HG02798 (cell line): ENCODE measurements at regions not wholly inside any gene's neighbourhood (a gene's known extent, or its start where the extent isn't known, plus 50 kb on each side); places are given as distances from the start of the nearest gene placed in this dataset.

Experiments used
- ATAC-seq: cut with Tn5 transposase; IDR thresholded peaks from one replicate; pipeline ENCODE4 v1.9.1; 2021; ENCODE audit warnings: mild to moderate bottlenecking; ENCODE audit not compliant: unreplicated experiment, poor library complexity

DNA sequence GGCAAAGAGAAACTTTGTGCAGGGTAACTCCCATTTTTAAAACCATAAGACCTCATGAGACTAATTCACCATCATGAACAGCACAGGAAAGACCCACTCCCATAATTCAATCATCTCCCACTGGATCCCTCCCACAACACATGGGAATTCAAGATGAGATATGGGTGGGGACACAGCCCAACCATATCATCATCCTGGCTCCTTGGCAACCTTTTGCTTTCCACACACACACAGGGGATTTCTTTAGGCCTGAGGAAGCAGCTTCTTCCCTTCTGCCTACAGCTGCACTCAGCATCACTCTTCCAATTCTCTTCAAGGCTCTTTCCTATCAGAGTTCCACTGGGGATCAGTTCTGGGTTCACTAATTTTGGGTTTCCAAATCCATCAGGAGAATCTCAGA is 199.0 kb upstream of the CTBP2 start:
- no peak for ATAC-seq

DNA sequence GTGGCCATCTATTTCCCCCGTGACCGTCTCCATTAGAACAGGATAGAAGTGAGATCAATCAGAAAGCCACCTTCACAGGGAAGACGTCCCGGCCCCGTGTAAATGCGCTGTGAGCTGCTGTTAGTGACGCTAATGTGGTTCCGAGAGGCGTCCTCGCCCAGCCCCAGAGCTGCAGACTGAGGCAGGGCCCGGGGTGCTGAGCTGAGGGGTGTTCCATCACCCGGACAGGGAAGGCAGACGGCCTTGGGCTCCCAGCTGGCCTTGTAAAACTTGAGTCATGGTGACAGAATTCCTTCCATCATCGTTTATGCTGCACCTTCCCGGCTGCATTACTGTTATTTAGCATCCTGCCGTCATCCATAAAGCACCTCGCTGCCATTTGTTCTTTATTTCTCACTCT is 195.3 kb upstream of the CTBP2 start:
- no peak for ATAC-seq

DNA sequence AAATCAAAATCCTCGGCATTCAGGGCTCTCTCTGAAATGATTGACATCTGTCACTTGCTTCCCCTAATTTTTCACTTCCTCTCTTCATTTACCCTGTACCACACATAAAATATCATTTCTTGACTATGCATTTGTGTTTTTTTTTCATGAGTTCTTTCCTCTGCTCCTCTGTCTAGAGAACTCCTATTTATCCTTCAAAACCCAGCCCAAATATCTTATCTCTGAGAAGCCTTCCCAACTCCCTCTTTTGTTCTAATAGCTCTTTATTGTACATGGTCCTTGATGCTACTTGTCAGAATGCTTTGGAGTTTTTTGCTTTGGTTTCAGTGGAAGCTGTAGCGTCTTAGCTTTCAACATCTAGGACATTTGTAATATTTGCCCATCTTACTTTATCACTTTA is 190.2 kb upstream of the CTBP2 start:
- ATAC-seq: no peak

DNA sequence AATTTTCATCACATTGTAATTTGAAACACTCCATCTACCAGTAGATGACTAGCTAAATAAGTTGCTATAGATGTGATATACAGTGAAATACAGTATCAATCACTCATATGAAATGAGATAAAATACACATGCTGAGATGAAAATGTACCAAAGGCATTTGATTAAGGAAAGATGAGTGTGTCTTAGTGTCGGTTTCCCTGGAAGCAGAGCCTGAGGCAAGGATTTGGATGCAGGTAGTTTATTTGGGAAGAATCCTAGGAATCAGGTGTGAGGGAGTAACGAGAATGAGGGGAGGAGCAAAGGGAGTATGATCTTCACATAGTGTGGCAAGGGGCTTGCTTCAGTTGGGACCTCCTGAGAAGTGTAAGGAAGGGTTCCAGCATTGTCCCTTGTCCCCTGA is 188.2 kb upstream of the CTBP2 start:
- no peak for ATAC-seq

DNA sequence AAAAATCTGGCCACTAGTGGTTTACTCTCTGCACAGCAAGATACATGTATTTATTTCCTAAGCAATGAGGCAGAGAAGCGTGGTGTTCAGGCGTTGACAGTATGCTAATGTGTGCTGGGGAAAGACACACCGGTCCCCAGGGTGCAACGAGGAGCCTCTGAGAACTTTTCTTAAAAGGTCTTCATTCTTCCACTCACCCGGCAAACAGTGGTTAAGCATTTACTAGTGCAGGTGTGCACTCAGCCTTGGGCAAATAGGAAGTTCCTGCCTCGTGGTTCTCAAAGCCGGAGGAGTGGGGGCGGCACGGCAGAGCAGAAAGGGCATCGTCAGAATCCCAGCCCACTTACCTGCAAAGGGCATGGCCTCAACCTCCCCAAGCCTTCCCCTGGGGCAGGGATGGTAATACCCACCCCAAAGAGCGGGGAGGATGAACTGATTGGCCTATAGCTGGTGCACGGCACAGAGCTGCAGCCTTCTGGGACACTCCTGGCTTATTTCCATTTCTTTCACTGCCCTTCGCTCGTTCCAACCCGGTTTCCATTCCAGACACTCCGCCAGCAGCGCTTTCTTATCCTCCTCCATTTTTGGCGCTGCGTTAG is 184.3 kb upstream of the CTBP2 start:
- ATAC-seq: no peak

DNA sequence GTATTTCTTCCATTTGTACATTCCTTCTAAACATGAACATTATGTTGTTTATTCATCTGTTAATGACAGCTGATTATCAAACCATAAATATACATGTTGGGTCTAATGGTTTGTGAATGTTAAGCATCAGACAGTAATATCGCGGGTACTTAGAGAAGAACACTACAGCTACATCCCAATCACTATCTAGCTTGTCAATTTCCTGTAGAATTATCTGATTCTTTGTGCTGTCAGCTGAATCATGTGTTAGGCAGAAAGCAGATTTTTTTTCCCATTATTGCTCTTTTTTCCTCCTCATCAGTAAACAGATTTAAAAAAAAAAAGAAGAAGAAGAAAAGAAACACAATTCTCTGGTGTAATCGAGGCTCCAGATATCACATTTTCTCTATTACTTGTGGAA is 183.6 kb upstream of the CTBP2 start:
- ATAC-seq: no peak

DNA sequence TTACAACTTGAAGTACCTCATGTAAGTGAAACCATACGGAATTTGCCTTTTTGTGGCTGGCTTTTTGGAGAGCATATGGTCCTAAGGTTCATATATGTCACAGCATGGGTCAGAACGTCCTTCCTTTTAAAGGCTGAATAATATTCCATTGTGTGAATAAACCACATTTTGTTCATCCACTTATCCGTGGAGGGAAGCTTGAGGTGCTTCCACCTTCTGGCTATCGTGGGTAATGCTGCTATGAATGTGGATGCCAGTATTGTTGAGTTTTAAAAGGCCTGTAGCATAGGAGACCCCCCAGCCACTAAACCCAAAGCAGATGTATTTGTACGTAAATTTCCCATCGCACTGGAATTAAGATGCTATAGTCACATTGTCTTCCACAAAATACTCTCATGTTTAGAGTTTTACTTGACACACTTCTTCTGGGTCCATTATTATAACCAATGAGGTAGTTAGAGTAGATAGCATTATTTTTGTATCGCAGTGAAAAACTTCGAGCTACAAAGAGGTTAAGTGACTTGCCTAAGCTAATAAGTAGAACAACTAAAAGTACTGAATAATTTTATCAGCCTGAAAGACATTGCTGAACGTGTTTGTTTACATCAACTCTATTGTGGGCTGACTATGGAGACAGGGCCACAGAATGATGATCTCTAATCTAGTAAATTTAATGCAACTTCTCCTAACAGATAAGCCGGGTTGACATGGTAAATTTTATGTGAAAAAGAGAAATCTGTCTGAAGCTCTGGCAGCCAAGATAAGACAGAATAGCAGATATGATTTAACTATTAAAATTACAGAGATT is 183.0 kb upstream of the CTBP2 start:
- ATAC-seq: no peak

DNA sequence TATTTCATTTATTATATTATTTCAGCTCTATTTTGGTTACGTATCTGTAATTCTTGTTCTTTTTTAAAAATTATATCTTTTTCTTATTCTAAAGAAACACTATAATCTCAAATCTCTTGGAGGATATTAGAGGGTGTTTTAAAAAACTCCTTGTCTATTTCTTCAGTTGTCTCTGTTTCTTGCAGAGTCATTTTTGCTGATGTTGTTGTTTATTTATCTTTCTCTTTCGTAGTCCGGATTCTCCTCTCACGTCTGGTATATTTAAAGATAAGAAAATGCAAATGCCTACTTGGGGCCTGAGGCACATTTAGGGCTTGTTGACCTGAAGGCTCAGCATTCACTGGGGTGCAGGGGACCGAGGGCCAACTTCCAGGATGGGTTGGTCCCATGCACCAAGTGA is 181.2 kb upstream of the CTBP2 start:
- no peak for ATAC-seq

DNA sequence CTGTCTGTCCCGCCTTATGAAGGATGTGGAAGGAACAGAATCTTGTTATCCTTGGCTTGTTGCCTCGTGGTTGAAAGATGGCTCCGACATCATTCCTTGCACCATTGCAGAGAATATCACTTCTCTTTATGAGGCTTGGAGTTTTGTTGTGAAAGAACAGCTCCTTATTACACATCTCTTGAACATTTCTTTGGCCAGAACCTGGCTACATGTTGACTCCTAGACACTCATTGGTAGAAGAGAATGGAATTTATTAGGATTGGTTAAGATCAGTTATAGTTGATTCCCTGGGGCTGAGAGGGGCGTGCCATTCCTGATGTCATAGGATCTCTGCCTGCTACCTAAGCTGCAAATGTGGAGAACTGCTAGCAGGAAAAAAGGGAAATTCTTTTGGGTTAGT is 180.5 kb upstream of the CTBP2 start:
- ATAC-seq: no peak

DNA sequence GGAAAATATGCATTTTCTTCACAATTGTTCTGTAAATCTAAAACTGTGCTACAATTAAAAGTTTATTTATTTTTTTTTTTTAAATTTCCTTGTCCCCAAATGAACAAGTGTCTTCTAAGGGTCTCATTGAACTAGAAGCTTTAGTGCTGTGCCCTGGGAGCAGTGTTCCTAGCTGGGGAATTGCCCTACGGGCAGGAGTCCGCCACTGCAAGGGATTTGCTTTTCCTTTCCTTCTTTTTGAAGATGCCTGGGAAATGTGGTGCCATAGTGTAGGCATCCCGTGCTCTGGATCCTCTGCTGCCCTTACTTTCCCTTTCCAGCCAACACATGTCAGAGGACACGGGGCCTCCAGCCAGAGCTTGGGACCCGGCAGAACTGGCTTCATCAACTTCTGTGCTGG is 177.1 kb upstream of the CTBP2 start:
- ATAC-seq: no peak

DNA sequence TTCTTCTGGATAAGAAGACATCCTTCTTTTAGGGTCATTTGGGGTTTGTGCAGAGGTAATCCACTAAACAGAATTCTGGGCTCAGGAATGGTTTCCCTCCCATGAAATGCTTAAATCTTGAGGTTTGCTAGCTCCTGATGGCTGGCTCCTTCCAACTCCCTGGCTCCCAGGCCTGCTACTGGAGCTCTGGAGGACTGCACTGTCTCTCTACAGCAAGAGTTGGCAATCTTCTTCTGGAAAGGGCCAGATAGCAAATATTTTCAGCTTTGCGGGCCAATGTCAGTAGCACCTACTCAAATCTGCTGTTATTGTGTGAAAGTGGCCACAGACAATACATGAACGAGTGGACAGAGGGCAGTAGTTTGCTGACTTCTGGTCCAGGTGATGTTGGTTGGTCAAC is 174.2 kb upstream of the CTBP2 start:
- ATAC-seq: no peak

DNA sequence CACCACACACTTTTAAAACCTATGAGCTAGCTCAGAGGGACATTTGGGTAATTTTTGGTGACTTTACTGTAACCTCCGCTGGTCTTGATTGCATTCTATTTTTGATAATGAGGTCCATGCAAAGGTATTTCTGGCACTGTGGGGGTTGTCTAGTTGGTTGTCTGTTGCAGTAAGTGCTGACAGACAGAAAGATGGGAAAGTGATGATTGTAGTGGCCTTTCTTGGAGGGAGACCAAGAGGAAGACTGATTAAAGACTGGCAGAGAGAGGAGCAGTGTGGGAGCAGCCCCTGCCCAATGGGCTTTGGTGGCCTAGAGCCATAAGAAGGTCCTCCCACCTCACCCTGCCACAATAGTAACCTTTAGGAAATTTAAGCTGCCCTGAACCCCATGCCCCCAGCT is 173.4 kb upstream of the CTBP2 start:
- no peak for ATAC-seq

DNA sequence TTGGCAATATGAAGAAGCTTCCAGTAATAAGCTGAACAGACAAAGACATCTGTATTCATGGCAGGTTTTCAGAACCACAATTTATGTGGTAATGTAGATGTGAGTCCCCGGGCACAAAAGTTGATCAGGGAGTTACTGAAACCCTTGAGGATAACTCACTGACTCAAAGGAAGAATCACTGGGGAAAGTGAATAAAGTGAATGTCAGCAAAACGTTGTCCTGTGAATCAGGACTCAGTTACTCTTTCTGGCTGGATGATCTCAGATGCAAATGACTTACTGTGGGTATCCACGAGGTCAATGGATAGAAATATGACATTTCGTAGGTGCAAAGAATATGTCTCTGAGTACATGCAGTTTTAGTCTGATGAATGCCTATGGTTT is 172.8 kb upstream of the CTBP2 start:
- no peak for ATAC-seq

DNA sequence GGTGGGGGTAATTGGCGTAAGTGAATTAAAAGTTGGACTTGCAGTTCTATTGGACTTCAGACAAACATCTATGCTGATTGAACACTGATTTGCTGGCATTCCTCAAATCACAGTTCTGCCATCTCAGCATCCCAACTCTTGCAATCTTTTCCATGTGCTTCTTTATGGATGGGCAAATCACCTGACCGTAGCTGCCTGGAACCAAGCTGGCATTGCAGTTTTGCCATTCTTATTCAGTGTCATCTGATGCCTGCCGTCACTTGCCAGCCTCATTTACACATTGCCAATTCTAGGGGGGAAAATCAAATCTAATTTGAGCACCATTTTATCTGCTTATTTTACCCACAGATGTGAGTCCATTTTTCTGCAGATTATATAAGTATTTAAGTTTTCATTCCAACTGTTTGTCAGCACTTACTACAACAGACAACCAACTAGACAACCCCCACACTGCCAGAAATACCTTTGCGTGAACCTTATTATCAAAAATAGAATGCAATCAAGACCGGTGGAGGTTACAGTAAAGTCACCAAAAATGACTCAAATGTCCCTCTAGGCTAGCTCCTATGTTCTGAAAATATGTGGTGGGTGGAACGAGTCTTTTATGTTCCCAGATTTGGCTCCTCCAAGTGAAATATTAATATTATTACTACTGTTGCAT is 172.3 kb upstream of the CTBP2 start:
- no peak for ATAC-seq

DNA sequence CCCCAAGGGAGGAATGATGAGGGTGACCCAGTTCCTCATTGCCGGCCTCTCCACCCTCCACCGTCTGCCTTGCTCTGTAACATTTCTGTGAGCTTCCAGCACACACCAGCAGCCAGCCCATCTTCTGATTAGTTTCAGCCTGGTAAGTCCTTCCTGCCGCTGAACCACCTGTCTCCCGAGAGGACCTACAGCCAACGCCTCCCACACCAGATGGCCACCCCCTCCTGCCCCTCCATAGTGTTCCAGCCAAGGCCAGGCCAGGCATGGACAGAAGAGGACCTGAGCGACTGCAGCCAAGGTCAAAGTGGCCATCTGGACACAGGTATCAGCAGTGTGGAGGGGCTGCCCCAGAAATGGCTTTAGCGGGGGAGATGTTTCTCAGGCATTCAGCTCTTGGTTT is 170.7 kb upstream of the CTBP2 start:
- no peak for ATAC-seq

DNA sequence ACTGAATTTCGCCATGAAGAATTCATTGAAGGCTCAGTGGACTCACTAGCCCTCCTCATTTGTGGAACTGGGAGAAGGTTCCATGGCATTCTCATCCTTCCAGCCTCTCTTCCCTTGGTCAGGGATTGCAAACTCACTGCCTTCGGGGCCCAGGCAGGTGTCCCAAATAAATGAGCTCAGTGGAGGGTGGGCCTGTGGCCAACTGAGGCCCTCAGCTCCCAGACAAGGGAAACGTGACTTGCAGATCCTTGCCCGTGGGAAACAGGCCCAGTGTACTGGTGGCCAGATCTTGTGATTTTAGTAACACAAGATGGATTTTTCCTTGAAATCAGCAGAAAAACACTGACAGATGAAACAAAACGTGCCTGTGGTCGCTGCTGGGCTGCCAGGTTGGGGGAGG is 168.7 kb upstream of the CTBP2 start:
- ATAC-seq: no peak

DNA sequence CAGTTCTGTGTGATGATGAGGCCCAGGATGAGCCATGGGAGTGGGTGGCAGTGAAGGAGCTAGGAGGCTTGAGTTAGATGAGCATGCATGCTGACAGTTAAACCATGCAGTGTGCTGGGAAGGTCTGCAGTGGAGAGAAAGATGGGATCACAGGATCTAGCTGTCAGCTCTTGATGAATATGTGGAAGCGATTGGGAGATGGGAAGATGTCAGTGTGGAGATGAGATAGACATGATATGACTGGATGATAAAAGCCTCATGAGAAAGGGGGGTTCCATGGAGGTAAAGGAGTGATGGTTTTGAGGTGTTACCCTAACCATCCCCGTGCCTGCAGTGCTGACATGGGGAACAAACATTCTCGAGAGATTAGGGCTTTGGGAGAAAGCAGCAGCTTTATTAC is 165.0 kb upstream of the CTBP2 start:
- ATAC-seq: no peak

DNA sequence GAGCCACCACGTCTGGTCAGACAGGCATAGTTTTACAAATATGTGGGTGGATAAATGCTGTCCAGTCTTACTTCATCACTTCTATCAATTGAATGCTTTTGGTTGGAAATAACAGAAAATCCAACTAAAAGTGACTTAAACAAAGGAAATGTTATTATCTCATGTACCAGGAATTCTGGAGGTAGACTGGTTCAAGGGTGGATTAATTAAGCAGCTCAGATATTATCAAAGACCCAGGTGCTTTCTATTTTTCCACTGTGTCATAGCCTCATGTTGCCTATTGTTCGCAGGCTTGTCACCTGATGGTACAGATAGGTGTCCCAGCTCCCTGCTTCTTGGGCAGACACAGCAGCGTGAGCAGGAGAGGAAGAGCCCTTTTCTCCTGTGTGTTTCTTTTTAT is 156.1 kb upstream of the CTBP2 start:
- no peak for ATAC-seq

DNA sequence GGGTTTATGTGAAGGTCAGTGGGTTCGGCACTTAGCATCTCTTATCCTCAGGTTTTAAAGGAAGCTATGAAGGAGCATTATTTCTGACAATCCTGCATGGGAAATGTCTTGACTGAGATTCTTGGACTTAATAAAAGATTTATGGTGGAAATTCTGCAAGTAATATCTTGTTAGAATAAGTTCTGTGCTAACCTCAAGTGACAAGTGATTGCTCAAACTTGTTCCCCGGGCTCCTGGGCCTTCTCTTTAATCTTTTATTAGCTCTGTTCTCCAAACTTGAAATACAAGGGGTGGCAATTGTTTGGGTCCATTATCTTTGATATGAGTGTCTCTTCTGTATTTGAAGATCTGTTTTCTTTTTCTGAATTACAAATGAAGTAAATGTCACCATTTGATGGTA is 140.6 kb upstream of the CTBP2 start:
- no peak for ATAC-seq

DNA sequence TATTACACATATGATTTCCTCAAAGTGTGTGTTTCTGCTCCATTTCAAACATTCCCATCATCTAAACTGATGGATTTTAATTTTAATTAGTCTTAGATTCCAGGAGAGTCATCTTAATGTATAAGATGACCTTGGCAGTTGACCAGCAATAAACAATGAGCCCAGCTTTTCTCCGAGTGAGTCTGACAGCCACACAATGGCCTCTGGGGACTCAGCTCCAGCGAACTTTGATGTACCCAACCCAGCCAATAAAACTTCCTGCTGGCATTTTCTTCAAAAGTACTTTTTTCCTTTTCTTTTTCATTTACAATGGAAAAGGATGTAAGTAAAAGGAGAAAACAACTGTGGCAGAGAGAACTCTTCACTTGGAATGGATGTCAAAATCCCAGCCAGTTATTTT is 139.1 kb upstream of the CTBP2 start:
- no peak for ATAC-seq

DNA sequence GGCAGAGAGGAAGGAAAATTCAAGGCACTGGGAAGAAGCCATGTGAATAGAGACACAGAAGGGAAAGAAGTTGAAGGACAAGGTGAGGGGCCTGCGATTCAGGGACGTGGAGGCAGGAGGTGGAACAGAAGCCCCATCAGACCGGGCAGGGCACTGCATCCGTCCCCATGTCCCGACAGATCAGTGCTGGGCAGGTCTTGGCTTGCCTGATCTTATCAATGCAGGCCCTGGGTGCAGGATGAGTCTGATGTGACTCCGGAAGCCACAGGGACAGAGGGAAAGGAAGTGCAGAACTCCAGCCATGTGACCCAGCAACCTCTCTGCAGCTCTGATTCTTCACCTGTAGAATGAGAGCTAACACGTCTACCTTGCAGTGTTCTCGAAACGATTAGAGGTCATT is 136.2 kb upstream of the CTBP2 start:
- ATAC-seq: no peak

DNA sequence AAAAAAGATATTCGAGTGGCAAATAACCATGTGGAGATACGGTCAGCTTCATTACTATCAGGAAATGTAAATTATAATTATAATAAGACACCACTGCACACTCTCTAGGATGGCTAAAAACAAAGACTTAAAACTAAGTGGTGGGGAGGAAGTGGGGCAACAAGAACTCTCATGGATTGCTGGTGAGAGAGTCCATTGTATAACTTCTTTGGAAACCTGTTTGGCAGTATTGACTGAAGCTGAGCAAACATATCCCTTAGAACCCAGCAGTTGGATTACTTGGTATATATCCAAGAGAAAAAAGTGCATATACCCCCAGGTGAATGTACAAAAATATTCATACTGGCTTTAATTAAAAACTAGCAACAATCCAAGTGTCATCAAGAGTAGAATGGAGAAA is 133.7 kb upstream of the CTBP2 start:
- ATAC-seq: no peak
